Breast epithelium (tissue), 4 donors: ENCODE measurements at regions not wholly inside any gene's neighbourhood (a gene's known extent, or its start where the extent isn't known, plus 50 kb on each side); places are given as distances from the start of the nearest gene placed in this dataset.

Source experiments
- DNase-seq, 2 donors: peaks; one replicate each; pipeline ENCODE4 v3.0.0-alpha.2; 2019; ENCODE audit warnings: low spot score in 2 of 2
- H3K27ac ChIP-seq, 2 donors: fragments of 200-600 bp; sonication (generic) in 1 of 2; one replicate each; pipeline ENCODE4 v1.5.1; 2016 to 2019; ENCODE audit warnings: mild to moderate bottlenecking in 1 of 2
- H3K27me3 ChIP-seq, 2 donors: fragments of 200-600 bp; sonication (generic) in 1 of 2; one replicate each; pipeline versions ENCODE4 v1.5.1 to v1.6.0; 2017 to 2019; ENCODE audit warnings: control low read depth in 1 of 2, mild to moderate bottlenecking in 1 of 2
- H3K36me3 ChIP-seq: fragments of 200-600 bp; one replicate; pipeline ENCODE4 v1.5.1; 2019
- H3K4me1 ChIP-seq, 2 donors: fragments of 200-600 bp; sonication (generic); one replicate each; pipeline ENCODE4 v1.5.1; 2016 to 2019; ENCODE audit warnings: control low read depth in 1 of 2
- H3K4me3 ChIP-seq, 3 donors: fragments of 200-600 bp; sonication (generic); 1 replicate in 2 of 3; 2 replicates in 1 of 3; pipeline ENCODE4 v1.5.1; 2016 to 2019; ENCODE audit warnings: mild to moderate bottlenecking in 3 of 3, moderate library complexity in 2 of 3
- H3K9me3 ChIP-seq, 2 donors: fragments of 200-600 bp; sonication (generic) in 1 of 2; one replicate each; pipeline ENCODE4 v1.5.1; 2016 to 2019; ENCODE audit warnings: control low read depth in 1 of 2
- POLR2A ChIP-seq: fragments of 450-650 bp; IDR thresholded peaks from one replicate; pipeline ENCODE4 v1.6.1; 2016; ENCODE audit warnings: antibody characterized with exemption, mild to moderate bottlenecking, moderate library complexity
- POLR2AphosphoS5 ChIP-seq, 3 donors: sonication (generic); formaldehyde crosslinking; IDR thresholded peaks; one replicate each; pipeline ENCODE4 v1.6.1; 2017; ENCODE audit warnings: antibody characterized with exemption in 3 of 3
- intact Hi-C: fragments of 100-400 bp; cut with DNase I; formaldehyde crosslinking; loops from one replicate; pipeline ENCODE4 v1.15.1; 2023; ENCODE audit warnings: low total_unique reads
- TF ChIP-seq, protein P1 (sequence below), 3 donors: fragments of 450-650 bp; IDR thresholded peaks; one replicate each; pipeline ENCODE4 v1.5.1; 2016 to 2017; ENCODE audit warnings: antibody characterized with exemption in 3 of 3, mild to moderate bottlenecking in 3 of 3, moderate library complexity in 3 of 3

DNA sequence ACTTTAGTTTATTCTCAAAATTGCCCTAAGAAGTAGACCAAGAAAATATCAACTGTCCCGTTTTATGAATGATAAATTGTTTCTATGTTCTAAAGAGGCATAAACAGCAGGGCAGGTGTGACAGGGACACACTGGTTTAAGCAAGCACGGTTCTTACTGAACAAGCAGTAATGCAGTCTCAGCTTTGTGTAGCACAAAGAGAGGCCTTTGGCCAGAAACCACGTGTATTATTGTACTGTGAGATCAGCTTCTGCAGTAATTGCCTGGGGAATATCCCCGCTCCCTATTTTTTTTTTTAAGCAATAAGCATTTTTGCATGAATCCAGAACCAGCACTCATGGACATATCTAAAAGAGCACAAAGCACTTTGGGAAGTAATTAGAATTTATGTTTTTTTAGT, 255.4 kb downstream of the WDR11 start:
- Histone ChIP-seq H3K4me3 (no peak overlapping the region), H3K36me3 (no peaks in the 10 kb centered on the region), H3K27me3 (no peaks in the 10 kb centered on the region), H3K4me1 (no peaks in the 10 kb centered on the region), H3K9me3 (no peaks in the 10 kb centered on the region), H3K27ac (no peak overlapping the region)
- TF ChIP-seq POLR2AphosphoS5 (IDR thresholded peaks at IDR 0.05) (no peak), POLR2A (no peak)
- TF ChIP-seq, protein P1, sequence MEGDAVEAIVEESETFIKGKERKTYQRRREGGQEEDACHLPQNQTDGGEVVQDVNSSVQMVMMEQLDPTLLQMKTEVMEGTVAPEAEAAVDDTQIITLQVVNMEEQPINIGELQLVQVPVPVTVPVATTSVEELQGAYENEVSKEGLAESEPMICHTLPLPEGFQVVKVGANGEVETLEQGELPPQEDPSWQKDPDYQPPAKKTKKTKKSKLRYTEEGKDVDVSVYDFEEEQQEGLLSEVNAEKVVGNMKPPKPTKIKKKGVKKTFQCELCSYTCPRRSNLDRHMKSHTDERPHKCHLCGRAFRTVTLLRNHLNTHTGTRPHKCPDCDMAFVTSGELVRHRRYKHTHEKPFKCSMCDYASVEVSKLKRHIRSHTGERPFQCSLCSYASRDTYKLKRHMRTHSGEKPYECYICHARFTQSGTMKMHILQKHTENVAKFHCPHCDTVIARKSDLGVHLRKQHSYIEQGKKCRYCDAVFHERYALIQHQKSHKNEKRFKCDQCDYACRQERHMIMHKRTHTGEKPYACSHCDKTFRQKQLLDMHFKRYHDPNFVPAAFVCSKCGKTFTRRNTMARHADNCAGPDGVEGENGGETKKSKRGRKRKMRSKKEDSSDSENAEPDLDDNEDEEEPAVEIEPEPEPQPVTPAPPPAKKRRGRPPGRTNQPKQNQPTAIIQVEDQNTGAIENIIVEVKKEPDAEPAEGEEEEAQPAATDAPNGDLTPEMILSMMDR (IDR thresholded peaks at IDR 0.05) = no peak
- intact Hi-C loops = no loop called here
- DNase-seq = no peak

DNA sequence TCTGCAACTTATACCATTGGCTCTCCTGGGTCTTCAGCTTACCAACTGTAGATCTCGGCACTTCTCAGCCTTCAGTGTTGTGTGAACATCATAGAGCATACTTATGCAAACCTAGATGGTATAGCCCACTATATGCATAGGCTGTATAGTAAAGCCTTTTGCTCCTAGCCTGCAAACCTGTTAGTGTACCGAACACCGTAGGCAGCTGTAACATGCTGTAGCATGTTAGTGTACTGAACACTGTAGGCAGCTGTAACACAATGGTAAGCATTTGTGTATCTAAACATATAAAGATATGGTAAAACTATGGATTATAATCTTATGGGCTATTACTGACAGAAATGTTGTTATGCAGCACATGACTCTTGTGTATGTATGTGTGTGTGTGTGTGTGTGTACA, 256.9 kb downstream of the WDR11 start:
- Histone ChIP-seq H3K4me1 (no peaks in the 10 kb centered on the region), H3K4me3 (no peak overlapping the region), H3K27me3 (no peaks in the 10 kb centered on the region), H3K27ac (no peak overlapping the region), H3K36me3 (no peaks in the 10 kb centered on the region), H3K9me3 (no peaks in the 10 kb centered on the region)
- TF ChIP-seq POLR2AphosphoS5 (IDR thresholded peaks at IDR 0.05) = no peak
- TF ChIP-seq POLR2A = no peak
- TF ChIP-seq, protein P1 (IDR thresholded peaks at IDR 0.05) = no peak
- intact Hi-C loops = no loop called here
- no peak for DNase-seq

DNA sequence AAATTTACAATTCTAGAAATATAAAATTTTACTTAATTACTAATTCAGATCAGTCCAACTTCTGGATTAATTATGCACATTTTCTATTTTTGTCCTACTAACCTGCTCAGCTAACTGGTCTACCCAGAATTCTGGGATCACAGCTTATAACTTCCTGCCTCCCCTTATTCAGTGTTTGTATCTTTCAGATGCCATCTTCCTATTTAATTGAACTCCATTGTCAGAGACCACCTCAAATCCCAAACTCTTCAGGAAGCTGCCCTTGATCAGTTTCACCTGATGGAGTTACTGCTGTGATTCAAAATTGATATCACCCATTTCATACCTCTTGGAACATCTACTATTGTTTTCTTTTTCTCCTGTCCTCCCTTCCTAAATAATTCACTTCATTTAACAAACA, 259.2 kb downstream of the WDR11 start:
- H3K27ac ChIP-seq = no peak overlapping the region
- no peak for DNase-seq
- TF ChIP-seq POLR2A = no peak
- no peak overlapping the region for H3K4me3 ChIP-seq
- intact Hi-C loops = loop anchor here (5.0 kb wide), 1 partner anchor 318 kb away; no protein-coding TSS in a partner anchor
- H3K27me3 ChIP-seq = no peaks in the 10 kb centered on the region
- H3K9me3 ChIP-seq = peaks cover 0 to 4% of the 10 kb centered on the region in 2 donors
- H3K36me3 ChIP-seq = no peaks in the 10 kb centered on the region
- no peaks in the 10 kb centered on the region for H3K4me1 ChIP-seq

DNA sequence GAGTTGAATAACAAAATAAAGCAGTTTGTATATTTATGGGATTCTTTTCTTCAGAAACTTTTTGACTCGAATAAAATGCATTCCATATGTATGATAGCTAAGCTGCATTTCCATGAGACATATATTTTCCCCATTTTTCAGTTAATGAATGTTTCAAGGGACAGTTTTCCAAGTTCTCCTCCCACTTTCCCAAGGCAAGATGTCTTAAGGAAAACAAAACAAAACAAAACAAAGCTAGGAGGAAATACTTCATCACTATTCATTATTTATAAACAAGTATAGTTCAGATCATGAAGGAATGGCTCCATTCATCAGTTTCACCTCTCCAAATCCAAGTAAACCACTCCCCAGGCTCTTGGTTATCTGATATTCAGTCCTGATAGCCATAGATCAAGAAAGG, 261.0 kb downstream of the WDR11 start:
- TF ChIP-seq POLR2A (no peak), POLR2AphosphoS5 (IDR thresholded peaks at IDR 0.05) (no peak)
- TF ChIP-seq, protein P1 (IDR thresholded peaks at IDR 0.05) = no peak
- Histone ChIP-seq H3K4me3 (no peak overlapping the region), H3K36me3 (no peaks in the 10 kb centered on the region), H3K4me1 (no peaks in the 10 kb centered on the region), H3K27me3 (no peaks in the 10 kb centered on the region), H3K9me3 (peaks cover 3 to 21% of the 10 kb centered on the region in 2 donors), H3K27ac (no peak overlapping the region)
- intact Hi-C loops = loop anchor here (5.0 kb wide), 1 partner anchor 320 kb away; no protein-coding TSS in a partner anchor
- no peak for DNase-seq

DNA sequence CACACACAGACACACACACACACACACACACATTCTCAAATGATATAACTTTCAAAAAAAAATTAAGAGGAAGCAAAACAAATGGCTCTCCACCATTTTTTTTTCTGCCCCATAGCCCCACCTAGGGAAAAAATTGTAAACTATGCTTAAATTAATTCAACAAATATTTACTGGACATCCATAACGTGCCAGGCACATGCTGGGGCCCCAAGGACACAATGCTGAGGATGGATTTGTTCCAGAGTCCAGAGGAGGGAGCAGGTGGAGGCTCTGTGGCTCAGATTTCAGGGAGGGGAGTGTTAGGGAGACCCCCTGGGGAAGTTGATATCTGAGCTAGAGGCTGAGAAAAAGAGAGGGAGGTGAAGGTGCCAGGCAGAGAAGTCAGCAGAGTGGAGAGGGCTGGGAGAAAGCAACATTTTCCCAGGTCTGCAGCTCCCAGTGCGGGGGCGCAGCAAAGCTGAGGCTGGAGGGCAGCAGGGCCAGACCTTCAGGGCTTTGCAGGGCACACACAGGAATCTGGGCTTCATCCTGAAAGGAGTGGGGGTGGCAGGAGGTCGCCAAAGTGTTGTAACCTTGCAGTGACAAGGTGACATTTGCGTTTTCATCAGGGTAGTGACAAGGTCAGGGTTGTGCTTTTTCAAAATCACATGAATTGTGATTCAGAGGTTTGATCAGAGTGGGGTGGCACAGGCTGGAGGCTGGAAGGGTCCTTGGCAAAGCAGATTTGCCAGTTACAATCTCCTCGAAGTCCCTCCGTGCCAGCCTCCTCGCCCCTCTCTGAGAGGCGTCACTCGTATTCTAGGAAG, 261.6 kb downstream of the WDR11 start:
- DNase-seq = no peak
- Histone ChIP-seq H3K36me3 (no peaks in the 10 kb centered on the region), H3K4me1 (no peaks in the 10 kb centered on the region), H3K27me3 (no peaks in the 10 kb centered on the region), H3K4me3 (no peak overlapping the region), H3K9me3 (peaks cover 3 to 21% of the 10 kb centered on the region in 2 donors), H3K27ac (no peak overlapping the region)
- TF ChIP-seq POLR2A = no peak
- intact Hi-C loops = loop anchor here (5.0 kb wide), 1 partner anchor 320 kb away; no protein-coding TSS in a partner anchor

DNA sequence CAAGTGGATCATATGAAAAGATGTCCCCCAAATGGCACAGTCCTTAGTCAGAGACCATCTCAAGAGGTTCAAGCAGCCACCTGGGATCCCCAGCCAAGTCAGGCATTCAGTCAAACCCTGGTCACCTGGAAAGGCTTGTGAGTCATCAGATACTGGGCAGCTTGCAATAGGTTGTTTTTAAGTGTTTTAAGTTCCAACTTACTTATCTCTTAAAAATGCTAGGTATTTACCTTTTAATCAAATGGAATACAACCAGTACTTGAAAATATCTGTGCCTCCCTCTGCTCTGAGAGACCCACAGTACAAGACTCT, 262.2 kb downstream of the WDR11 start:
- Histone ChIP-seq H3K4me3 (no peak overlapping the region), H3K27me3 (no peaks in the 10 kb centered on the region), H3K36me3 (no peaks in the 10 kb centered on the region), H3K4me1 (no peaks in the 10 kb centered on the region), H3K9me3 (peaks cover 3 to 21% of the 10 kb centered on the region in 2 donors), H3K27ac (no peak overlapping the region)
- intact Hi-C loops = loop anchor here (5.0 kb wide), 1 partner anchor 321 kb away; no protein-coding TSS in a partner anchor
- DNase-seq = no peak
- TF ChIP-seq POLR2AphosphoS5 (IDR thresholded peaks at IDR 0.05) (no peak), POLR2A (no peak)
- TF ChIP-seq, protein P1 (IDR thresholded peaks at IDR 0.05) = no peak
